ENCODE measurements at regions not wholly inside any gene's neighbourhood (a gene's known extent, or its start where the extent isn't known, plus 50 kb on each side); places are given as distances from the start of the nearest gene placed in this dataset.

- DNase-seq = no peak
These were observed 1673.6 kb downstream of the PCDH7 start for GRCh38 chr4:32393806-32394205.

- no peak for DNase-seq
These were observed 1674.1 kb downstream of the PCDH7 start for GRCh38 chr4:32394255-32394654.

GRCh38 chr4:32396507-32397070, 1676.4 kb downstream of the PCDH7 start:
- no peak for DNase-seq

GRCh38 chr4:32400870-32401269, 1680.7 kb downstream of the PCDH7 start:
- no peak for DNase-seq

- no peak for DNase-seq
These were observed 1697.0 kb downstream of the PCDH7 start for GRCh38 chr4:32417113-32417704.

- DNase-seq = no peak
These were observed 1703.1 kb downstream of the PCDH7 start for GRCh38 chr4:32423267-32423666.

GRCh38 chr4:32425243-32425642, 1705.1 kb downstream of the PCDH7 start:
- DNase-seq = no peak

- no peak for DNase-seq
These were observed 1707.4 kb downstream of the PCDH7 start for GRCh38 chr4:32427566-32427965.

- peak; percentile 38 for DNase-seq
These were observed 1709.0 kb downstream of the PCDH7 start for GRCh38 chr4:32429151-32429550.

GRCh38 chr4:32435308-32435707, 1715.1 kb downstream of the PCDH7 start:
- no peak for DNase-seq

GRCh38 chr4:32436816-32437215, 1716.6 kb downstream of the PCDH7 start:
- no peak for DNase-seq

- no peak for DNase-seq
These were observed 1720.2 kb downstream of the PCDH7 start for GRCh38 chr4:32440391-32440790.

- no peak for DNase-seq
These were observed 1734.3 kb downstream of the PCDH7 start for GRCh38 chr4:32454482-32454881.

GRCh38 chr4:32455231-32455630, 1735.1 kb downstream of the PCDH7 start:
- DNase-seq = no peak

GRCh38 chr4:32460972-32461371, 1740.8 kb downstream of the PCDH7 start:
- no peak for DNase-seq

GRCh38 chr4:32462944-32463343, 1742.8 kb downstream of the PCDH7 start:
- no peak for DNase-seq

- DNase-seq = no peak
These were observed 1750.0 kb downstream of the PCDH7 start for GRCh38 chr4:32470087-32470585.

GRCh38 chr4:32472918-32473317, 1752.7 kb downstream of the PCDH7 start:
- no peak for DNase-seq

GRCh38 chr4:32475710-32476109, 1755.5 kb downstream of the PCDH7 start:
- no peak for DNase-seq

- no peak for DNase-seq
These were observed 1757.3 kb downstream of the PCDH7 start for GRCh38 chr4:32477518-32477917.

GRCh38 chr4:32485956-32486355, 1765.8 kb downstream of the PCDH7 start:
- no peak for DNase-seq

GRCh38 chr4:32488690-32489089, 1768.5 kb downstream of the PCDH7 start:
- no peak for DNase-seq

GRCh38 chr4:32499171-32499570, 1779.0 kb downstream of the PCDH7 start:
- no peak for DNase-seq

- DNase-seq = no peak
These were observed 1783.1 kb downstream of the PCDH7 start for GRCh38 chr4:32503241-32503640.

- DNase-seq = no peak
These were observed 1785.9 kb downstream of the PCDH7 start for GRCh38 chr4:32506067-32506466.

Measured in COR-L47 (cell line).